ENCODE measurements at regions not wholly inside any gene's neighbourhood (a gene's known extent, or its start where the extent isn't known, plus 50 kb on each side); places are given as distances from the start of the nearest gene placed in this dataset.

GRCh38 chr10:84683550-84683949 lies 355.2 kb downstream of the CCSER2 start:
- TF ChIP-seq CTCF (IDR thresholded peaks at IDR 0.05) (no peak), EP300 (IDR thresholded peaks at IDR 0.05) (no peak), POLR2A (IDR thresholded peaks at IDR 0.05) (no peak)
